IMR-90 (cell line): ENCODE measurements at regions not wholly inside any gene's neighbourhood (a gene's known extent, or its start where the extent isn't known, plus 50 kb on each side); places are given as distances from the start of the nearest gene placed in this dataset.

ENCODE experiments used
- ATAC-seq: fragments of 200-7000 bp; cut with Tn5 transposase; 2 replicates; pipeline ENCODE4 v1.9.1; 2020; ENCODE audit warnings: low read depth, mild to moderate bottlenecking, moderate library complexity
- BruUV-seq: library from RNA; stranded (reverse); fragments of 400-500 nt; replicated peaks from 2 replicates; lab custom pipeline; 2021; lab: Mats Ljungman, UMichigan
- CTCF ChIA-PET: fragments of 300-600 bp; formaldehyde crosslinking; extraction: SDS; loops from one replicate; lab custom pipeline; 2021; ENCODE audit warnings: antibody characterized with exemption; lab: Yijun Ruan, JAX
- POLR2A ChIA-PET: fragments of 300-600 bp; sonication (Branson Sonifier 250); formaldehyde crosslinking; loops from one replicate; lab custom pipeline; 2022; ENCODE audit warnings: antibody characterized with exemption; ENCODE audit not compliant: unreplicated experiment; lab: Charles Lee
- DNase-seq: peaks from one replicate; pipeline ENCODE4 v3.0.0; 2013
- H2AFZ ChIP-seq: replicated peaks from 2 replicates; pipeline ENCODE3; 2013; ENCODE audit warnings: low read length, mild to moderate bottlenecking; ENCODE audit not compliant: poor library complexity
- H2AK5ac ChIP-seq: 2 replicates; pipeline ENCODE4 v1.6.1; 2013; ENCODE audit warnings: low read depth, low read length, inconsistent platforms
- H2AK9ac ChIP-seq: replicated peaks from 2 replicates; pipeline ENCODE3; 2013; ENCODE audit warnings: mild to moderate bottlenecking, low read depth, low read length, moderate library complexity; ENCODE audit not compliant: poor library complexity
- H2BK120ac ChIP-seq: 2 replicates; pipeline ENCODE4 v1.6.1; 2013; ENCODE audit warnings: low read depth, low read length, inconsistent platforms
- H2BK15ac ChIP-seq: 3 replicates; pipeline ENCODE4 v1.6.1; 2013; ENCODE audit warnings: low read depth, low read length, inconsistent platforms
- H2BK20ac ChIP-seq: 2 replicates; pipeline ENCODE4 v1.6.1; 2013; ENCODE audit warnings: low read depth, mild to moderate bottlenecking, inconsistent platforms, low read length, moderate library complexity
- H2BK5ac ChIP-seq: 2 replicates; pipeline ENCODE4 v1.6.1; 2013; ENCODE audit warnings: mild to moderate bottlenecking, low read depth, low read length, inconsistent platforms; ENCODE audit not compliant: poor library complexity, severe bottlenecking
- H3K14ac ChIP-seq: replicated peaks from 2 replicates; pipeline ENCODE4 v1.6.1; 2013; ENCODE audit warnings: low read depth, low read length, inconsistent platforms
- H3K18ac ChIP-seq: 2 replicates; pipeline ENCODE4 v1.6.1; 2013; ENCODE audit warnings: low read depth, low read length, control low read depth
- H3K23ac ChIP-seq: 2 replicates; pipeline ENCODE4 v1.6.1; 2013; ENCODE audit warnings: low read depth, low read length, inconsistent platforms
- H3K27ac ChIP-seq: 2 replicates; pipeline ENCODE4 v1.5.1; 2013; ENCODE audit warnings: mild to moderate bottlenecking, control low read depth, low read length; ENCODE audit not compliant: insufficient read depth
- H3K27me3 ChIP-seq: 2 replicates; pipeline ENCODE4 v1.6.1; 2013; ENCODE audit warnings: low read length; ENCODE audit not compliant: control insufficient read depth, insufficient read depth
- H3K36me3 ChIP-seq: 2 replicates; pipeline ENCODE4 v1.6.1; 2013; ENCODE audit warnings: low read length, mixed read lengths; ENCODE audit not compliant: control insufficient read depth, insufficient read depth
- H3K4ac ChIP-seq: 2 replicates; pipeline ENCODE4 v1.6.1; 2013; ENCODE audit warnings: low read depth, low read length, inconsistent platforms
- H3K4me1 ChIP-seq: 2 replicates; pipeline ENCODE4 v1.6.1; 2013; ENCODE audit warnings: low read length, mixed read lengths; ENCODE audit not compliant: control insufficient read depth, insufficient read depth
- H3K4me2 ChIP-seq: 2 replicates; pipeline ENCODE4 v1.6.1; 2013; ENCODE audit warnings: low read depth, mild to moderate bottlenecking, control low read depth, low read length, moderate library complexity
- H3K4me3 ChIP-seq: 2 replicates; pipeline ENCODE4 v1.5.1; 2013; ENCODE audit warnings: low read depth, mild to moderate bottlenecking, control low read depth, low read length, moderate library complexity; ENCODE audit not compliant: insufficient read depth
- H3K56ac ChIP-seq: 2 replicates; pipeline ENCODE4 v1.6.1; 2013; ENCODE audit warnings: low read length, inconsistent platforms; ENCODE audit not compliant: insufficient read depth; ENCODE audit errors: extremely low read depth
- H3K79me1 ChIP-seq, 2 experiments: 2 replicates each; pipeline ENCODE4 v1.6.1; 2013; ENCODE audit warnings: low read length in 2 of 2, inconsistent platforms in 1 of 2, low read depth in 1 of 2
- H3K9ac ChIP-seq: 2 replicates; pipeline ENCODE4 v1.6.1; 2013; ENCODE audit warnings: low read depth, low read length, control low read depth
- H3K9me1 ChIP-seq: 2 replicates; pipeline ENCODE4 v1.6.1; 2013; ENCODE audit warnings: low read length, inconsistent platforms; ENCODE audit not compliant: insufficient read depth
- H3K9me3 ChIP-seq: 2 replicates; pipeline ENCODE4 v1.6.1; 2013; ENCODE audit warnings: low read length; ENCODE audit not compliant: control insufficient read depth, insufficient read depth
- H4K20me1 ChIP-seq: 2 replicates; pipeline ENCODE4 v1.6.1; 2013; ENCODE audit warnings: low read length, inconsistent platforms; ENCODE audit not compliant: insufficient read depth
- H4K5ac ChIP-seq: 2 replicates; pipeline ENCODE4 v1.6.1; 2013; ENCODE audit warnings: mild to moderate bottlenecking, low read depth, low read length, control low read depth
- H4K8ac ChIP-seq, 2 experiments: 2 replicates each; pipeline ENCODE4 v1.6.1; 2013; ENCODE audit warnings: low read depth in 2 of 2, low read length in 2 of 2, control low read depth in 1 of 2, inconsistent platforms in 1 of 2
- H4K91ac ChIP-seq: 2 replicates; pipeline ENCODE4 v1.6.1; 2013; ENCODE audit warnings: low read depth, low read length, inconsistent platforms; ENCODE audit not compliant: insufficient read depth
- CEBPB ChIP-seq: IDR thresholded peaks from 2 replicates; pipeline ENCODE4 v1.6.1; 2012; ENCODE audit warnings: low read depth, low read length, improper control_type of control experiment
- FOS ChIP-seq: fragments of 150-350 bp; IDR thresholded peaks from 2 replicates; pipeline ENCODE4 v1.6.1; 2016; ENCODE audit warnings: low read depth, low read length
- MAFK ChIP-seq: IDR thresholded peaks from 2 replicates; pipeline ENCODE4 v1.6.1; 2012; ENCODE audit warnings: low read depth, low read length, improper control_type of control experiment
- MAZ ChIP-seq: IDR thresholded peaks from 2 replicates; pipeline ENCODE4 v1.6.1; 2012; ENCODE audit warnings: low read depth, mild to moderate bottlenecking, low read length, improper control_type of control experiment, moderate library complexity, borderline replicate concordance
- MXI1 ChIP-seq: IDR thresholded peaks from 2 replicates; pipeline ENCODE4 v1.6.1; 2012; ENCODE audit warnings: low read depth, mild to moderate bottlenecking, low read length, moderate library complexity, borderline replicate concordance
- NFE2L2 ChIP-seq: fragments of 150-350 bp; IDR thresholded peaks from 2 replicates; pipeline ENCODE4 v1.6.1; 2016; ENCODE audit warnings: low read depth, mild to moderate bottlenecking, low read length
- POLR2A ChIP-seq: IDR thresholded peaks from 2 replicates; pipeline ENCODE4 v1.6.1; 2012; ENCODE audit warnings: mild to moderate bottlenecking, low read depth, low read length
- RAD21 ChIP-seq: IDR thresholded peaks from 2 replicates; pipeline ENCODE4 v1.6.1; 2012; ENCODE audit warnings: low read length, improper control_type of control experiment
- RCOR1 ChIP-seq: IDR thresholded peaks from 2 replicates; pipeline ENCODE4 v1.6.1; 2012; ENCODE audit warnings: mild to moderate bottlenecking, low read length, improper control_type of control experiment; ENCODE audit not compliant: insufficient replicate concordance
- RFX5 ChIP-seq: IDR thresholded peaks from 2 replicates; pipeline ENCODE4 v1.8.0; 2012; ENCODE audit warnings: low read depth, mild to moderate bottlenecking, low read length, moderate library complexity
- SMC3 ChIP-seq: fragments of 150-350 bp; IDR thresholded peaks from 2 replicates; pipeline ENCODE4 v1.6.1; 2016; ENCODE audit warnings: low read depth, mild to moderate bottlenecking, antibody characterized with exemption, low read length, moderate library complexity
- USF2 ChIP-seq: fragments of 150-350 bp; IDR thresholded peaks from 2 replicates; pipeline ENCODE4 v1.6.1; 2017; ENCODE audit warnings: mild to moderate bottlenecking, antibody characterized with exemption, low read length, low read depth
- WGBS, 2 experiments: methylation state at CpG; one replicate each; pipeline versions ENCODE4 v1.1.5 to v1.1.7; 2013; ENCODE audit warnings: missing lambda C conversion rate in 2 of 2; ENCODE audit not compliant: insufficient read length in 1 of 2; ENCODE audit errors: extremely low coverage in 2 of 2; 5-methylcytosine and 5-hydroxymethylcytosine counted together
- dilution Hi-C: fragments of 300-500 bp; cut with HindIII; formaldehyde crosslinking; loops from one replicate; pipeline ENCODE4 v1.14.3; 2018; ENCODE audit warnings: low sequenced_read_pairs; ENCODE audit not compliant: unreplicated experiment
- in situ Hi-C: fragments of 300-500 bp; cut with MboI; formaldehyde crosslinking; loops from 3 replicates; pipeline ENCODE4 v1.14.3; 2019; ENCODE audit warnings: low sequenced_read_pairs, inconsistent platforms, mixed read lengths
- intact Hi-C: fragments of 100-400 bp; cut with micrococcal nuclease; formaldehyde crosslinking; loops from 2 replicates; pipeline ENCODE4 v1.10.0; 2022
- TF ChIP-seq, protein P1 (sequence below): fragments of 150-350 bp; IDR thresholded peaks from 2 replicates; pipeline ENCODE4 v1.6.1; 2016; ENCODE audit warnings: low read depth, mild to moderate bottlenecking, low read length, moderate library complexity, borderline replicate concordance

GRCh38 chr4:173797296-173797695, 267.3 kb upstream of the HAND2 start:
- no peak overlapping the region for H4K91ac ChIP-seq
- H2AFZ ChIP-seq, result no peak overlapping the region
- H2BK5ac ChIP-seq, result no peak overlapping the region
- in situ Hi-C loops (no loop called here), dilution Hi-C loops (no loop called here), intact Hi-C loops (no loop called here)
- ATAC-seq (no peak), DNase-seq (peak; percentile 2)
- no peaks in the 10 kb centered on the region for H3K9me3 ChIP-seq
- 0 out of 2 replicates have a peak, but pooled peaks cover 2% of the 10 kb centered on the region for H3K4me1 ChIP-seq
- H3K23ac ChIP-seq, result no peak overlapping the region
- no peaks in the 10 kb centered on the region for H3K79me1 ChIP-seq
- no peak overlapping the region for H4K5ac ChIP-seq
- no peak overlapping the region for H2AK9ac ChIP-seq
- TF ChIP-seq USF2, result no peak
- TF ChIP-seq MXI1, result no peak
- TF ChIP-seq SMC3, result no peak
- no peak for TF ChIP-seq RAD21
- TF ChIP-seq, protein P1, sequence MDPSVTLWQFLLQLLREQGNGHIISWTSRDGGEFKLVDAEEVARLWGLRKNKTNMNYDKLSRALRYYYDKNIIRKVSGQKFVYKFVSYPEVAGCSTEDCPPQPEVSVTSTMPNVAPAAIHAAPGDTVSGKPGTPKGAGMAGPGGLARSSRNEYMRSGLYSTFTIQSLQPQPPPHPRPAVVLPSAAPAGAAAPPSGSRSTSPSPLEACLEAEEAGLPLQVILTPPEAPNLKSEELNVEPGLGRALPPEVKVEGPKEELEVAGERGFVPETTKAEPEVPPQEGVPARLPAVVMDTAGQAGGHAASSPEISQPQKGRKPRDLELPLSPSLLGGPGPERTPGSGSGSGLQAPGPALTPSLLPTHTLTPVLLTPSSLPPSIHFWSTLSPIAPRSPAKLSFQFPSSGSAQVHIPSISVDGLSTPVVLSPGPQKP, result no peak
- TF ChIP-seq RFX5, result no peak
- TF ChIP-seq CEBPB, result no peak
- no peak for TF ChIP-seq MAFK
- TF ChIP-seq FOS, result no peak
- TF ChIP-seq NFE2L2, result no peak
- no peak for TF ChIP-seq MAZ
- no peak for TF ChIP-seq RCOR1
- TF ChIP-seq POLR2A, result no peak
- H3K9ac ChIP-seq, result no peak overlapping the region
- H3K4me2 ChIP-seq, result no peak overlapping the region
- no peak overlapping the region for H4K8ac ChIP-seq
- no peaks in the 10 kb centered on the region for H3K27me3 ChIP-seq
- no peak overlapping the region for H2BK120ac ChIP-seq
- H2AK5ac ChIP-seq, result no peak overlapping the region
- ChIA-PET CTCF (no interaction called here), POLR2A (no interaction called here)
- no TSS peak for BruUV-seq
- H2BK15ac ChIP-seq, result no peak overlapping the region
- 88% methylated on average over 1 of the region's 1 CpG; no CpG with 5 or more reads in 1 of the 2 experiments for WGBS, 2 experiments
- no peak overlapping the region for H2BK20ac ChIP-seq
- H3K4me3 ChIP-seq, result no peak overlapping the region
- no peak overlapping the region for H3K27ac ChIP-seq
- no peak overlapping the region for H3K4ac ChIP-seq
- H3K14ac ChIP-seq, result no peak overlapping the region
- no peaks in the 10 kb centered on the region for H3K9me1 ChIP-seq
- no peaks in the 10 kb centered on the region for H3K36me3 ChIP-seq
- H3K18ac ChIP-seq, result no peak overlapping the region
- no peaks in the 10 kb centered on the region for H4K20me1 ChIP-seq
- no peak overlapping the region for H3K56ac ChIP-seq
